GM21825 (cell line): ENCODE measurements at regions not wholly inside any gene's neighbourhood (a gene's known extent, or its start where the extent isn't known, plus 50 kb on each side); places are given as distances from the start of the nearest gene placed in this dataset.
"Not testable (repeated sequence)": the region's sequence is repeated elsewhere in the genome, so short reads cannot be mapped to it uniquely, and the experiment has no call there.

Experiments
- ATAC-seq: cut with Tn5 transposase; IDR thresholded peaks from one replicate; pipeline ENCODE4 v1.9.1; 2021; ENCODE audit warnings: mild to moderate bottlenecking, moderate library complexity; ENCODE audit not compliant: unreplicated experiment

- no peak for ATAC-seq
These were observed 115.5 kb downstream of the BUB3 start for GRCh38 chr10:123269675-123270074.

- no peak for ATAC-seq
These were observed 116.0 kb downstream of the BUB3 start for GRCh38 chr10:123270221-123270620.

GRCh38 chr10:123270806-123271205 is 116.6 kb downstream of the BUB3 start:
- ATAC-seq, result no peak

- no peak for ATAC-seq
These were observed 118.0 kb downstream of the BUB3 start for GRCh38 chr10:123272171-123272570.

- no peak for ATAC-seq
These were observed 120.3 kb downstream of the BUB3 start for GRCh38 chr10:123274306-123275135.

- ATAC-seq, result no peak
These were observed 120.9 kb downstream of the BUB3 start for GRCh38 chr10:123275136-123275564.

GRCh38 chr10:123278445-123278844 is 124.2 kb downstream of the BUB3 start:
- ATAC-seq, result no peak

GRCh38 chr10:123283371-123283770 is 129.2 kb downstream of the BUB3 start:
- not testable (repeated sequence) for ATAC-seq

- ATAC-seq, result no peak
These were observed 129.8 kb downstream of the BUB3 start for GRCh38 chr10:123284022-123284421.

- ATAC-seq, result no peak
These were observed 133.5 kb downstream of the BUB3 start for GRCh38 chr10:123287594-123288247.

- ATAC-seq, result no peak
These were observed 135.2 kb downstream of the BUB3 start for GRCh38 chr10:123289432-123289831.

GRCh38 chr10:123294109-123294508 is 139.9 kb downstream of the BUB3 start:
- no peak for ATAC-seq

- no peak for ATAC-seq
These were observed 140.7 kb downstream of the BUB3 start for GRCh38 chr10:123294886-123295285.

GRCh38 chr10:123295644-123296043 is 141.4 kb downstream of the BUB3 start:
- ATAC-seq, result no peak

- ATAC-seq, result no peak
These were observed 143.0 kb downstream of the BUB3 start for GRCh38 chr10:123297175-123297574.

GRCh38 chr10:123298583-123298982 is 144.4 kb downstream of the BUB3 start:
- ATAC-seq, result no peak

GRCh38 chr10:123299598-123299997 is 145.4 kb downstream of the BUB3 start:
- no peak for ATAC-seq

- ATAC-seq, result no peak
These were observed 147.1 kb downstream of the BUB3 start for GRCh38 chr10:123301077-123301857.

GRCh38 chr10:123303581-123304337 is 149.6 kb downstream of the BUB3 start:
- no peak for ATAC-seq

- ATAC-seq, result no peak
These were observed 151.5 kb downstream of the BUB3 start for GRCh38 chr10:123305671-123306070.

GRCh38 chr10:123306290-123306689 is 152.1 kb downstream of the BUB3 start:
- no peak for ATAC-seq
